HG03097 (cell line): ENCODE measurements at regions not wholly inside any gene's neighbourhood (a gene's known extent, or its start where the extent isn't known, plus 50 kb on each side); places are given as distances from the start of the nearest gene placed in this dataset.

ENCODE experiments used
- ATAC-seq: cut with Tn5 transposase; IDR thresholded peaks from one replicate; pipeline ENCODE4 v1.9.1; 2021; ENCODE audit not compliant: unreplicated experiment, low FRiP score

- no peak for ATAC-seq
Observed at GRCh38 chr20:56828402-56828801, 199.3 kb downstream of the TFAP2C start.

- no peak for ATAC-seq
Observed at GRCh38 chr20:56829788-56830385, 200.8 kb downstream of the TFAP2C start.

DNA sequence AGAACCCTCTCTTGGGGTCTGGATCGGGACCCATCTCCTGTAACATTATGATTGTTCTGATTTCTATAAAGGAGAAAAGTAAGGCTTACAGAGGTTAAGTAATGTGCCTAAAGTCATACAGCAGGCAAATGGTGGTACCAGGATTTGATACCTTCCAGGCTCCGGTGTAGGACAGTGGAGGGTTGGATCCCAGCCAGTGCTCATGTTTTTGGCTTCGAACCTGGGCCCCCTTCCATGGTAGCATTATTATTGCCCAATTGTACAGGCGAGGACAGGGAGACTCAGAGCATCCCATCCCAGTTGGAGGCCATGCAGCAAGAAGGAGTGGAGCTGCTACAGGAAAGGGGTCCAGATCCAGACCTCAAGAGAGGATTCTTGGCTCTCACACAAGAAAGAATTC is 202.7 kb downstream of the TFAP2C start:
- no peak for ATAC-seq

- ATAC-seq = no peak
Observed at GRCh38 chr20:56833427-56833826, 204.3 kb downstream of the TFAP2C start.

- no peak for ATAC-seq
Observed at GRCh38 chr20:56835829-56836550, 206.9 kb downstream of the TFAP2C start.

DNA sequence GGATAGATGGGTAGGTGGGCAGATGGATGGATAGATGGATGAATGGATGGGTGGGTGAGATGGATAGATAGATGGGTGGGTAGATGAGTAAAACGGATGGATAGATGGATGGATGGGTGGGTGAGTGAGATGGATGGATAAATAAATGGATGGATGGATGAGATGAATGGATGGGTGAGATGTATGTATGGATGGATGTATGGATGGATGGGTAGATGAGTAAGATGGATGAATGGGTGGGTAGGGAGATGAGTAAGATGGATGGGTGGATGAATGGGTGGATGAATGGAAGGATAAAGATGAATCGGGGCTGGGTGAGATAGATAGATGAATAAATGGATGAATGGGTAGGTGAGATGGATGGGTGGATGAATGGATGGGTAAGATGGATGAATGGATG is 210.1 kb downstream of the TFAP2C start:
- ATAC-seq = no peak

DNA sequence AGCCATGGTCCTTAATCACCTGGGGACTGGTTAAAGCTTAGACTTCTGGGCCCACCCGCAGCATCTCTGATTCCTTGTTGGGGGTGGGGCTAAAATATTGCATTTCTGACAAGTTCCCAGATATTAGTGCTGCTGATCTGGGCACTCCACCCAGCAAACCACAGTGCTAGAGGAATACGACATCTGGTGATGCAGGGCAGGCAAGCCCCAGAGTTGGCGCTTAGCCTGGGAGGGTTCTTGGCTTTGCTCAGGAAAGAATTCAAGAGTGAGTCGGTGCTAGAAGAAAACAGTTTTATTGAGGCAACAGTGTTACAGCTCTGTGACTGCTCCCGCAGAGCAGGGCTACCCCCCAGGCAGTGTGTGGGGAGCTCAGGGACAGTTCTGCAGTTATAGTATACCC is 210.7 kb downstream of the TFAP2C start:
- ATAC-seq = no peak

DNA sequence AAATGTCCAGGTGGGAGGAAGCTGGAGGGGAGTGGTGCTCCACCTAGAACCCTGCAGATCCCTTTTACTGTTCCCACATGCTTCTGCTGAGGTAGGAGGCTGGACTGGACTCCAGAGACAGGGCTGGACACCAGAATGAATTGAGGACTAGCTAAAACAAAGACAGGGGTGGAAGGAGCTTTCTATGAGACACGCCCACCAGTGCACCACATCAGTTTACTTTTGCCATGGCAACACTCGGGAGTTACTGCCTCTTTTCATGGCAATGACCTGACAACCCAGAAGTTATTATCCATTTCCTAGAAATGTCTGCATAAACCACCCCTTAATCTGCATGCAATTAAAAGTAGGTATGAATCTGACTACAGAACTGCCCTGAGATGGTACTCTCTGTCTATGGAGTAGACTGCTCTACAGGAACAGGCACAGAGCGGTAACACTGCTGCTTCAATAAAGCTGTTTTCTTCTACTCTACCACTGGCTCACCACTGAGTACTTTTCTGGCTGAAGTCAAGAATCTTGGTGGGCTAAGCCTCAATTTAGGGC is 211.7 kb downstream of the TFAP2C start:
- no peak for ATAC-seq

GRCh38 chr20:56841346-56841908 is 212.3 kb downstream of the TFAP2C start:
- no peak for ATAC-seq

- ATAC-seq = no peak
Observed at GRCh38 chr20:56842056-56842455, 212.9 kb downstream of the TFAP2C start.

DNA sequence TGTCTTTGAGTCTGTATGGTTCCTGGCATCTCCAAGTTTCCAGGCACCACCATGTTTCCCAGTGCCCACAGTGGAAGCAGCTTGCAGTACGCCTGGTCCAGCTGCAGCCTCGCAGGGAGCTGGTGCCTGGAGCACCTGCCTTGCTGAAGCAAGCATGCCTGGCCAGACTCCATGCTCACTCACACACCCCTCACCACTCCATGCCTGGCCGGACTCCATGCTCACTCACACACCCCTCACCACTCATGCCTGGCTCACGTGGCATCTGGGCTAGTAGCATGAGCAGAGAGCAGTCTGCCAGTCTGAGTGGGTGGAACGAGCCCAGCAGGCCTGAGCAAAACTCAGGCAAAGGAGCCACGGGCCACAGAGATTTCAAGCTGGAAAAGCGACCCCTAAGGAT is 214.3 kb downstream of the TFAP2C start:
- no peak for ATAC-seq

GRCh38 chr20:56843817-56844216 is 214.7 kb downstream of the TFAP2C start:
- ATAC-seq = no peak

- ATAC-seq = no peak
Observed at GRCh38 chr20:56845546-56846086, 216.5 kb downstream of the TFAP2C start.

DNA sequence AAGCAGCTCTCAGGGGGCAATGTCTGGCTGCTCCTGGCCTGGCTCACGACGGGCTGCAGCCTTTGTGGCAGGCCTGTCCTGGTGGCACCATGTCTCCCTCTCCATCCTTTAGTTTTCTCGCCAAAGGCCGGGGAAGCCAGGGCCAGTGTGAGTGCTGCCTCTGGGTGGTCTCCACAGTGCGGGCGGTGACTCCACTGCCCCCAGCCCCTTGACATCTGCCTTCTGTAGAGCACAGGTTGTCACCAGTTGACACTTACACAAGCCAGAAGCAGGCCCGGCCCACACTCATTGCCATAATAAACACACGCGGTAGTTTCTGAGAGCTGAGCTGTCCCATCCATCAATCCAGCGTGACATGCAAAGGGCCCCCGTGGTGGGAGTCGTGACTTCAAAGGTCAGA is 219.5 kb downstream of the TFAP2C start:
- no peak for ATAC-seq

DNA sequence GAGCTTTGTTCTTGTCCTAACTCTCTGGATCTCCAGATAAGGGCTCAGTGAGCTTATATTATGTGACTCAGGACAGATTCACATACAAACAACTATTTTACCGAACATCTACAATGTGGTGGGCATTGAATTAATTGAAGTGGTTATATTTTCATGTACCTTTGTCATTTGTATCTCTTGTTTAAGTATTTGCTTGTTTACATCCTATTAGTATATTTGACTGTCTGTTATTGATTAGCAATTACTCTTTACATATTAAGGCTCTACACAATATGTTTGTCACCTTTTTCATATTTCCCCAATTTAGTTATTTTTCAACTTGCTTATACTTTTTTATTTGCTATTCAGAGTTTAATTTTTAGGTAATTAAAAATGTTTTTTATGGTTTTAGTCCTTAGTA is 222.4 kb downstream of the TFAP2C start:
- no peak for ATAC-seq

DNA sequence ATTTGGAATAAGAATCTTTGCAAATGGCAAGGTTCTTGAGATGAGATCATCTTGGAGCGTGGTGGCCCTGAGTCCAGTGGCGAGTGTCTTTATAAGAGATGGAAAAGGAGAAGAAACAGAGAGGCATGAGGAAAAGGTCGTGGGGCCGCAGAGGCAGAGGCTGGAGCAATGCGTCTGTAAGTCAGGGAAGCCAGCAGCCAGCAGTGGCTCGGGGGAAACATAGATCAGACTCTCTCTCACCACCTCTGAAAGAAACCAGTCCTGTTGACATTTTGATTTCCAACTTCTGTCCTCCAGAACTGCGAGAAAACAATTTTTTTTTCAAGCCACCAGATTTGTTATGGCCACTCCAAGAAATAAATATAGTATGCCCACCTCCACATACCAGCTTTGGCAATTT is 226.6 kb downstream of the TFAP2C start:
- no peak for ATAC-seq

DNA sequence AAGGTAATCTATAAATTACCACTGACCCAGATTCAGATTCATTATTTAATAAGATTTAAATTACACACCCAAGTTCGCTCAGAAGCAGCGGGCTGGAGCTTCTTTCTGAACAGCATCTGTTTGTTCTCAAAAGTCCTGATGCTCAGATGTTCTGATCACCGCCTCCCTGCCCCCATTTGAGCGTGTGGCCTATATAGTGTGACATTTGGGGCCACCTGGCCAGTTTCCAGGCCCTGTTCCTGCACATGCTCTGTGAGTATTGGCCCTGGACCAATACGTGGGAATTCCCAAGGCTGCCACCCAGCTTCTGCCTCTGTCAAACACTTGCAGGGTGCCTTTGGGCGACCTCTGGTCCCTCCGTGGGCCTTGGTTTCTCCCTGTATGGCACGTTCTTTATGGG is 228.8 kb downstream of the TFAP2C start:
- ATAC-seq = no peak

DNA sequence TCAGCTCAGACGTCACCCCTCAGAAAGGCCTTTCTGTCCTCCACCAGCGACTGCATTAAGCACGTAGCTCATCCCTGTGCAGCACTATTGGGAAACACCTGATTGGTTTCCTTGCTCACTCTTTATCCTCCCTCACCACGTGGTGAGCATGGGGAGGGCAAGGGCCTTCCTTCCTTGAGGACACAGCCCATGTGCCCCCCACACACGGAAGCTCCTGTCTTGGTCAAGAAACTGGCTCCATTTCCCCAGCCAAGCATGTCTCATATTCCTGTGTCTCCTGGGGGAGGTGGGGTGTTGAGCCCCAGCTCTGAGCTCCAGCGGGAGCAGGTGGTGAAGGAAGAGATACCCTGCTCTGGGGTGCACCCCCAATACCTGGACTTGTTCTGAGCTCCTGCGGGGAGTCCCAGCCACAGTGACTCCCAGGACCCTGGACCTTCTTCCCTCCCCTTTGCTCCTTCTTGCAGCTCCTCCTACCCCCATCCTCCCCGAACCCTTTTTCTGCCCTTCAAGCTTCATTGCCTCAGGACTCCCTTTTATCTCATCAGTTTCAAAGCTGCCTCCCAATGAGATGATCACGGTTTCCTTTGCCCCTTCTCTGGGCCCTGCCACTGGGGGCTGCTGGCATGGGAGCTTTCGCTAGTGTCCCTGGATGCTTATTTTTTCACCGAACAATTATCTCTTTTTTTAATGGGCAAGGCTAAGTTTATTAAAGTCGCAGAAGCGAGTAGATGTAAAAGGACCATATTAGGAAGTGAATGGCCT is 230.1 kb downstream of the TFAP2C start:
- ATAC-seq = no peak

DNA sequence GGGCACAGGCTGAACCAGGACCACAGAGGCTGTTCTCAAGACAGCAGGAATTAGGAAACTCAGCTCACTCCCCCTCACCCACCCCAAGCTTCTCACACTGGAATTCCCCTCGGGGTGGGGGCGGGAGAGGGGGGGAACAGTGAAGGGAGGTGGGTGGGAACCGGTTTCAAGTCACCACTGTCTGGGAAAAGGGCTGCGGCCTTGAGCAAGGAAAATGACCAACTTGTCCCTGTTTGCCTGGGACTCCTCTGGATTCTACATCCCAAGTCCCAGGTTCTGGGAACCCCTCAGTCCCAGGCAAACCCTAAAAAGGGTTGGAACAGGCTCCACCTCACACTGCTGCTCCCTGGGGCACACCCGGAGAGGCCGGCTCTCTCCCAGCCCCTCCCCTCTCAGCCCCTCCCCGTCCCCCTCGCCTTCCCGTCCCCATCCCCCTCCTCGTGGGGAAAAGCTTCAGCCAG is 230.7 kb downstream of the TFAP2C start:
- ATAC-seq = no peak

DNA sequence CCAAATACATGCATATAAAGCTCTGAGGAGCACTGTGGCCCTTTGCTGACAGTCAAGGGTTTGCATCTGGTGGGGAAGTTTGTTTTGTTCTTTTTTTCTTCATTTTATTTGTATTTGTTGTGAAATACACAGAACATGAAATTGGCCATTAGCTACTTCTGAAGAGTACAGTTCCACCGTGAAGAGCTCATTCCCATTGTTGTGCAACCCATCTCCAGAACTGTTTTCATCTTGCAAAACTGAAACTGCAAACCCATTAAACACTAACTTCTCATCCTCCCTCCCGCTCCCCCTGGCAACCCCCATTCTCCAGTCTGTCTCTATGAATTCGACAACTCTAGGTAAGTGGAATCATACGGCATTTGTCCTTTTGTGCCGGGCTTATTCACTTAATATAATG is 231.3 kb downstream of the TFAP2C start:
- no peak for ATAC-seq

DNA sequence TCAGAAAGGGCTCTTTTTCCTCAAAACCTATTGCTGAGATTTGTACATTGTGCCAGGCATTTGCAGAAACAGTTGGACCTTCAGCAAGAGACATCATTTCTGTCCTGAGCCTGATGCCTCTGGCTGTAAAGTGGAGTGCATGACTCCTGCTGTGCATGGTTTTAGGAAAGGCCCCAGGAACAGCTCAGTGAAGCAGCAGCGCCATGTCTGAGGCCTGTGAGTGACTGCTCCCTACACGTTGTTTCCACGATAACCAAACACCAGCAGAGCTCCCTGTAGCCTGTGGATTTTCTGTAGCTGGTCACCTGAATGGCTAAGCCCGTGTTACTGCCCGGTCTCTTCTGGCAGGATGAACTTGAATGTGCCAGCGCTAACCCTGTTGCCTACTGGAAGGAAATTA is 232.5 kb downstream of the TFAP2C start:
- ATAC-seq = no peak
